ENCODE measurements at regions not wholly inside any gene's neighbourhood (a gene's known extent, or its start where the extent isn't known, plus 50 kb on each side); places are given as distances from the start of the nearest gene placed in this dataset.
"Not testable (repeated sequence)": the region's sequence is repeated elsewhere in the genome, so short reads cannot be mapped to it uniquely, and the experiment has no call there.

GRCh38 chr6:165782812-165783211 lies 119.8 kb upstream of the PDE10A start:
- DNase-seq (ENCODE audit: low spot score): no peak

- DNase-seq (ENCODE audit: low spot score): no peak
Observed at GRCh38 chr6:165782134-165782533, 119.1 kb upstream of the PDE10A start.

- no peak for DNase-seq (ENCODE audit: low spot score)
Observed at GRCh38 chr6:165777680-165778079, 114.6 kb upstream of the PDE10A start.

GRCh38 chr6:165776691-165777090 lies 113.7 kb upstream of the PDE10A start:
- no peak for DNase-seq (ENCODE audit: low spot score)

GRCh38 chr6:165775721-165776120 lies 112.7 kb upstream of the PDE10A start:
- DNase-seq (ENCODE audit: low spot score): no peak

GRCh38 chr6:165774903-165775601 lies 112.0 kb upstream of the PDE10A start:
- no peak for DNase-seq (ENCODE audit: low spot score)

- DNase-seq (ENCODE audit: low spot score): no peak
Observed at GRCh38 chr6:165770397-165771082, 107.5 kb upstream of the PDE10A start.

GRCh38 chr6:165769884-165770283 lies 106.8 kb upstream of the PDE10A start:
- DNase-seq (ENCODE audit: low spot score): no peak

- no peak for DNase-seq (ENCODE audit: low spot score)
Observed at GRCh38 chr6:165769401-165769800, 106.4 kb upstream of the PDE10A start.

GRCh38 chr6:165768961-165769360 lies 105.9 kb upstream of the PDE10A start:
- DNase-seq (ENCODE audit: low spot score): no peak

GRCh38 chr6:165767228-165767627 lies 104.2 kb upstream of the PDE10A start:
- no peak for DNase-seq (ENCODE audit: low spot score)

- no peak for DNase-seq (ENCODE audit: low spot score)
Observed at GRCh38 chr6:165766457-165766856, 103.4 kb upstream of the PDE10A start.

- no peak for DNase-seq (ENCODE audit: low spot score)
Observed at GRCh38 chr6:165766026-165766425, 103.0 kb upstream of the PDE10A start.

GRCh38 chr6:165765256-165765655 lies 102.2 kb upstream of the PDE10A start:
- not testable (repeated sequence) for DNase-seq (ENCODE audit: low spot score)

GRCh38 chr6:165762876-165763275 lies 99.8 kb upstream of the PDE10A start:
- DNase-seq (ENCODE audit: low spot score): no peak

- no peak for DNase-seq (ENCODE audit: low spot score)
Observed at GRCh38 chr6:165762125-165762524, 99.1 kb upstream of the PDE10A start.

GRCh38 chr6:165760803-165761185 lies 97.8 kb upstream of the PDE10A start:
- DNase-seq (ENCODE audit: low spot score): no peak

- no peak for DNase-seq (ENCODE audit: low spot score)
Observed at GRCh38 chr6:165760126-165760802, 97.2 kb upstream of the PDE10A start.

GRCh38 chr6:165758441-165758840 lies 95.4 kb upstream of the PDE10A start:
- DNase-seq (ENCODE audit: low spot score): no peak

- DNase-seq (ENCODE audit: low spot score): no peak
Observed at GRCh38 chr6:165755583-165755982, 92.5 kb upstream of the PDE10A start.

- DNase-seq (ENCODE audit: low spot score): no peak
Observed at GRCh38 chr6:165753506-165753905, 90.5 kb upstream of the PDE10A start.

- no peak for DNase-seq (ENCODE audit: low spot score)
Observed at GRCh38 chr6:165752451-165752850, 89.4 kb upstream of the PDE10A start.

GRCh38 chr6:165751486-165751885 lies 88.4 kb upstream of the PDE10A start:
- no peak for DNase-seq (ENCODE audit: low spot score)

All from pons (tissue), 1 donor.